ENCODE measurements at regions not wholly inside any gene's neighbourhood (a gene's known extent, or its start where the extent isn't known, plus 50 kb on each side); places are given as distances from the start of the nearest gene placed in this dataset.

DNA sequence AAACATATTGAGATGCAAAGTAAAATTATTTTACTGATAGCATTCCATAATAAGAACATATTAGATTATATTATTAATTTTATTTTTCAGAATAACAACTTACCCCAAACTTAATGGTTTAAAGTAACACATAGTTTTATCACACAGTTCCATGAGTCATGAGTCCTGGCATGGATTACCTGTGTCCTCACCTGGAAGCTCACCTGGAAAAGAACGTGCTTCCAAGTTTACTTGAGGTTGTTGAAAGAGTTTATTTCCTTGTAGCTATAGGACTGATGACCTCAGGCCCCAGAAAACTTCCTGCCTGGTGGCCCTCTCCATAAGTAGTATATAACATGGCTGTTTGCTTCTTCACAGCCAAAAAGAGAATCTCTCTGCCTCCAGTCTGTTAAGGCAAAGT lies 254.6 kb downstream of the TFEC start (continued):
- no peak for TF ChIP-seq EZH2phosphoT487 (IDR thresholded peaks at IDR 0.05; ENCODE audit: unreplicated experiment)
- TF ChIP-seq, protein P1, sequence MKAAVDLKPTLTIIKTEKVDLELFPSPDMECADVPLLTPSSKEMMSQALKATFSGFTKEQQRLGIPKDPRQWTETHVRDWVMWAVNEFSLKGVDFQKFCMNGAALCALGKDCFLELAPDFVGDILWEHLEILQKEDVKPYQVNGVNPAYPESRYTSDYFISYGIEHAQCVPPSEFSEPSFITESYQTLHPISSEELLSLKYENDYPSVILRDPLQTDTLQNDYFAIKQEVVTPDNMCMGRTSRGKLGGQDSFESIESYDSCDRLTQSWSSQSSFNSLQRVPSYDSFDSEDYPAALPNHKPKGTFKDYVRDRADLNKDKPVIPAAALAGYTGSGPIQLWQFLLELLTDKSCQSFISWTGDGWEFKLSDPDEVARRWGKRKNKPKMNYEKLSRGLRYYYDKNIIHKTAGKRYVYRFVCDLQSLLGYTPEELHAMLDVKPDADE (IDR thresholded peaks at IDR 0.05), result no peak
- no peak for TF ChIP-seq EZH2 (IDR thresholded peaks at IDR 0.05; ENCODE audit: low read depth, unreplicated experiment)
- TF ChIP-seq STAT1 (IDR thresholded peaks at IDR 0.05; ENCODE audit: unreplicated experiment), result no peak
- no peak for TF ChIP-seq ZNF331 (CRISPR knock-in tag; IDR thresholded peaks at IDR 0.05; ENCODE audit: low read depth)
- no peak for TF ChIP-seq JUNB (IDR thresholded peaks at IDR 0.05; ENCODE audit: unreplicated experiment)

GRCh38 chr7:115763347-115763746 lies 267.2 kb downstream of the TFEC start:
- peak; percentile 48 for DNase-seq (ENCODE audit: low spot score)
- no peak overlapping the region; the same call in 1 of the 2 replicates for H3K4me2 ChIP-seq
- H3K9me2 ChIP-seq (ENCODE audit: insufficient read depth), result no peaks in the 10 kb centered on the region
- Mint-ChIP-seq H3K9me3 (no peaks in the 10 kb centered on the region), H3K36me3 (ENCODE audit: low read depth) (no peaks in the 10 kb centered on the region), H3K4me3 (no peak overlapping the region), H3K27ac (no peak overlapping the region), H3K27me3 (ENCODE audit: insufficient read depth, low read depth, poor library complexity) (peaks cover 2% of the 10 kb centered on the region), H3K4me1 (peaks cover 13% of the 10 kb centered on the region; the same call in 2 of the 3 replicates)
- no peak overlapping the region for H3K27ac ChIP-seq (ENCODE audit: low read depth)
- ATAC-seq, result peak; percentile 61; the same call in 2 of the 3 replicates
- no peaks in the 10 kb centered on the region for H4K20me1 ChIP-seq (replicated peaks; ENCODE audit: insufficient read depth)
- H3K79me2 ChIP-seq (replicated peaks; ENCODE audit: insufficient read depth), result no peaks in the 10 kb centered on the region
- H3K27me3 ChIP-seq (ENCODE audit: insufficient read depth), result no peaks in the 10 kb centered on the region
- no peak for TF ChIP-seq EZH2phosphoT487 (IDR thresholded peaks at IDR 0.05; ENCODE audit: unreplicated experiment)
- H3K36me3 ChIP-seq (ENCODE audit: insufficient read depth), result no peaks in the 10 kb centered on the region
- H2AFZ ChIP-seq, result 0 out of 2 replicates have a peak overlapping the region, but pooled peaks have one; percentile 8
- no peak overlapping the region for H3K4me3 ChIP-seq
- H3F3A ChIP-seq (replicated peaks; ENCODE audit: low read depth), result no peaks in the 10 kb centered on the region
- peaks cover 21% of the 10 kb centered on the region; the same call in 1 of the 2 replicates for H3K4me1 ChIP-seq (ENCODE audit: insufficient read depth)

DNA sequence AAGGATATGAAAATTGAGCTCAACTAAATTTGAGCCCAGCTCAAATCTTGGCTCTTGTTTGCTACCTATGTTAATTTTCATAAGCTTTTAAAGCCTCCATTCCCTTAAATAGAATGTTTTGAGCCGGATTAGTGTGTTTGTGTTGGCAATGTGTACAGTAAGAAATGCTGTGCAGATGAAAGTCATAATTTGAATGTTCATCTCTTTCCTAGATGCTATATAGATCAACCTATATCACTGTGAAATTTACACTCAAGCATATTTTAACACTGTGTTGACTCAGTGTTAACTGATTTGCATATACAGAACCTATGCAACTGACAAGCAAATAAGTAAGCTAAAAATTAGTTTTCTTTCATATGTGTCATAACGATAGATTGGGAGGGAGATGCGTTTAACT lies 272.5 kb downstream of the TFEC start:
- H3K36me3 ChIP-seq (ENCODE audit: insufficient read depth), result no peaks in the 10 kb centered on the region
- H3K4me3 ChIP-seq, result no peak overlapping the region
- ATAC-seq, result no peak
- no peaks in the 10 kb centered on the region for H3K9me3 Mint-ChIP-seq
- H3F3A ChIP-seq (replicated peaks; ENCODE audit: low read depth), result no peaks in the 10 kb centered on the region
- H3K36me3 Mint-ChIP-seq (ENCODE audit: low read depth), result no peaks in the 10 kb centered on the region
- H3K27me3 Mint-ChIP-seq (ENCODE audit: insufficient read depth, low read depth, poor library complexity), result no peaks in the 10 kb centered on the region
- no peaks in the 10 kb centered on the region for H3K79me2 ChIP-seq (replicated peaks; ENCODE audit: insufficient read depth)
- no peaks in the 10 kb centered on the region for H3K4me1 ChIP-seq (ENCODE audit: insufficient read depth)
- no peaks in the 10 kb centered on the region for H3K27me3 ChIP-seq (ENCODE audit: insufficient read depth)
- H4K20me1 ChIP-seq (replicated peaks; ENCODE audit: insufficient read depth), result no peaks in the 10 kb centered on the region
- H3K4me1 Mint-ChIP-seq, result no peaks in the 10 kb centered on the region
- no peak overlapping the region for H2AFZ ChIP-seq
- no peak overlapping the region for H3K27ac Mint-ChIP-seq
- TF ChIP-seq JUNB (IDR thresholded peaks at IDR 0.05; ENCODE audit: unreplicated experiment), result no peak
- TF ChIP-seq, protein P2, sequence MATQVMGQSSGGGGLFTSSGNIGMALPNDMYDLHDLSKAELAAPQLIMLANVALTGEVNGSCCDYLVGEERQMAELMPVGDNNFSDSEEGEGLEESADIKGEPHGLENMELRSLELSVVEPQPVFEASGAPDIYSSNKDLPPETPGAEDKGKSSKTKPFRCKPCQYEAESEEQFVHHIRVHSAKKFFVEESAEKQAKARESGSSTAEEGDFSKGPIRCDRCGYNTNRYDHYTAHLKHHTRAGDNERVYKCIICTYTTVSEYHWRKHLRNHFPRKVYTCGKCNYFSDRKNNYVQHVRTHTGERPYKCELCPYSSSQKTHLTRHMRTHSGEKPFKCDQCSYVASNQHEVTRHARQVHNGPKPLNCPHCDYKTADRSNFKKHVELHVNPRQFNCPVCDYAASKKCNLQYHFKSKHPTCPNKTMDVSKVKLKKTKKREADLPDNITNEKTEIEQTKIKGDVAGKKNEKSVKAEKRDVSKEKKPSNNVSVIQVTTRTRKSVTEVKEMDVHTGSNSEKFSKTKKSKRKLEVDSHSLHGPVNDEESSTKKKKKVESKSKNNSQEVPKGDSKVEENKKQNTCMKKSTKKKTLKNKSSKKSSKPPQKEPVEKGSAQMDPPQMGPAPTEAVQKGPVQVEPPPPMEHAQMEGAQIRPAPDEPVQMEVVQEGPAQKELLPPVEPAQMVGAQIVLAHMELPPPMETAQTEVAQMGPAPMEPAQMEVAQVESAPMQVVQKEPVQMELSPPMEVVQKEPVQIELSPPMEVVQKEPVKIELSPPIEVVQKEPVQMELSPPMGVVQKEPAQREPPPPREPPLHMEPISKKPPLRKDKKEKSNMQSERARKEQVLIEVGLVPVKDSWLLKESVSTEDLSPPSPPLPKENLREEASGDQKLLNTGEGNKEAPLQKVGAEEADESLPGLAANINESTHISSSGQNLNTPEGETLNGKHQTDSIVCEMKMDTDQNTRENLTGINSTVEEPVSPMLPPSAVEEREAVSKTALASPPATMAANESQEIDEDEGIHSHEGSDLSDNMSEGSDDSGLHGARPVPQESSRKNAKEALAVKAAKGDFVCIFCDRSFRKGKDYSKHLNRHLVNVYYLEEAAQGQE (IDR thresholded peaks at IDR 0.05; ENCODE audit: unreplicated experiment), result no peak
- no peak overlapping the region for H3K27ac ChIP-seq (ENCODE audit: low read depth)
- H3K4me3 Mint-ChIP-seq, result no peak overlapping the region
- H3K9me2 ChIP-seq (ENCODE audit: insufficient read depth), result no peaks in the 10 kb centered on the region
- H3K4me2 ChIP-seq, result no peak overlapping the region
- no peak for DNase-seq (ENCODE audit: low spot score)
